ENCODE measurements at regions not wholly inside any gene's neighbourhood (a gene's known extent, or its start where the extent isn't known, plus 50 kb on each side); places are given as distances from the start of the nearest gene placed in this dataset.
A peak's percentile ranks its signal among the peaks of the same experiment; 100 is the strongest.

GRCh38 chr9:88791105-88791805 is 200.0 kb upstream of the S1PR3 start:
- DNase-seq: peak in 1 of 4 donors; percentile 25
- peak; percentile 55 for ATAC-seq
- H3K4me1 ChIP-seq: no peaks in the 10 kb centered on the region
- H3K27me3 ChIP-seq: no peaks in the 10 kb centered on the region
- no peaks in the 10 kb centered on the region for H3K36me3 ChIP-seq (replicated peaks in 1 of 2; ENCODE audit: insufficient read depth in 1 of 2, low read depth in 2 of 2)
- H3K27ac ChIP-seq: no peak overlapping the region
- H3K4me3 ChIP-seq: no peak overlapping the region
- no peak for TF ChIP-seq POLR2A (IDR thresholded peaks at IDR 0.05)
- TF ChIP-seq, protein P1, sequence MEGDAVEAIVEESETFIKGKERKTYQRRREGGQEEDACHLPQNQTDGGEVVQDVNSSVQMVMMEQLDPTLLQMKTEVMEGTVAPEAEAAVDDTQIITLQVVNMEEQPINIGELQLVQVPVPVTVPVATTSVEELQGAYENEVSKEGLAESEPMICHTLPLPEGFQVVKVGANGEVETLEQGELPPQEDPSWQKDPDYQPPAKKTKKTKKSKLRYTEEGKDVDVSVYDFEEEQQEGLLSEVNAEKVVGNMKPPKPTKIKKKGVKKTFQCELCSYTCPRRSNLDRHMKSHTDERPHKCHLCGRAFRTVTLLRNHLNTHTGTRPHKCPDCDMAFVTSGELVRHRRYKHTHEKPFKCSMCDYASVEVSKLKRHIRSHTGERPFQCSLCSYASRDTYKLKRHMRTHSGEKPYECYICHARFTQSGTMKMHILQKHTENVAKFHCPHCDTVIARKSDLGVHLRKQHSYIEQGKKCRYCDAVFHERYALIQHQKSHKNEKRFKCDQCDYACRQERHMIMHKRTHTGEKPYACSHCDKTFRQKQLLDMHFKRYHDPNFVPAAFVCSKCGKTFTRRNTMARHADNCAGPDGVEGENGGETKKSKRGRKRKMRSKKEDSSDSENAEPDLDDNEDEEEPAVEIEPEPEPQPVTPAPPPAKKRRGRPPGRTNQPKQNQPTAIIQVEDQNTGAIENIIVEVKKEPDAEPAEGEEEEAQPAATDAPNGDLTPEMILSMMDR (IDR thresholded peaks at IDR 0.05): no peak
- no peaks in the 10 kb centered on the region for H3K9me3 ChIP-seq
- intact Hi-C loops (cut with DNase I): no loop called here

DNA sequence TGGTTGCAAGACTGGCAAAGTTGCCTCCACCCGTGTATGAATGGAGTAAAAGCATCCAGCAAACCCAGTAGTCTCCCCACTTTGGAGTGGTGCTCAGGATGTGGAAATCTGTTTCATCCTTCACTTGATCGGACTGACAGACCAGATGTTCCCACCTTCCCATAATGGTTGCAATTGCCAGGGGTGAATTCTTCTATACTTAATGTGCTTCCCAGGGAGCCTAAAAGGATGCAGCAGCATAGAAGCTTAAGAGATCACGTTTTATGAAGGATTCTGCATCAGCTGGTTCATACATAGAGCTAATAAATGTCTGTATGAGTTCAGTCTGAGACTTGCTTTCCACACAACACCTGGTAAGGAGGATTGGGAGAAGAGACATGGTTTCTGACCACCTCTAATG is 198.8 kb upstream of the S1PR3 start:
- DNase-seq (no peak), ATAC-seq (no peak)
- Histone ChIP-seq H3K27me3 (no peaks in the 10 kb centered on the region), H3K4me3 (no peak overlapping the region), H3K27ac (no peak overlapping the region), H3K9me3 (no peaks in the 10 kb centered on the region), H3K4me1 (no peaks in the 10 kb centered on the region), H3K36me3 (replicated peaks in 1 of 2; ENCODE audit: insufficient read depth in 1 of 2, low read depth in 2 of 2) (no peaks in the 10 kb centered on the region)
- TF ChIP-seq, protein P1 (IDR thresholded peaks at IDR 0.05): no peak
- TF ChIP-seq POLR2A (IDR thresholded peaks at IDR 0.05): no peak
- 70 to 75% methylated on average over 3 of the region's 3 CpGs for WGBS, 2 donors
- intact Hi-C loops (cut with DNase I): no loop called here

DNA sequence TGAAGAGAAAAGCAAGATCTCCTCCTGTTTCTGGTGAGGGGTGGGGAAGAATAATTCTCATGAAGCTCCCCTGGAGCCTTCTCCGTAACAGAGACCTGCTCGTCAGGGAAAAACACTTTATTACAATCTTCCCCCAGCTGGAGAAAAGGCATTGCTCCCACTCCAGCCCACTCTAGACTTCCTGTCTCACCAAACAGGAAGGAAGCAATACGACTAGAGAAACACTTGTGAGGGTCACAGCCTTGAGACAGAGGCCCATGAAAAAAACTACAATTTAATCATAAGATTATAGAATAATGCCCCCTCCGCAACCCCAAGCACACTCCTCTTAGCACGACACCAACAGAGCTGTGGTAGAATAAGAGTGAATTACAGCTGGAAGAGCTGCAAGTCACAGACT is 197.2 kb upstream of the S1PR3 start:
- intact Hi-C loops (cut with DNase I): no loop called here
- TF ChIP-seq, protein P1 (IDR thresholded peaks at IDR 0.05): no peak
- TF ChIP-seq POLR2A (IDR thresholded peaks at IDR 0.05): no peak
- ATAC-seq: no peak
- 78 to 90% methylated on average over 5 of the region's 5 CpGs for WGBS, 2 donors
- no peak overlapping the region for H3K4me3 ChIP-seq
- H3K27me3 ChIP-seq: no peaks in the 10 kb centered on the region
- DNase-seq: no peak
- H3K9me3 ChIP-seq: no peaks in the 10 kb centered on the region
- no peaks in the 10 kb centered on the region for H3K36me3 ChIP-seq (replicated peaks in 1 of 2; ENCODE audit: insufficient read depth in 1 of 2, low read depth in 2 of 2)
- no peak overlapping the region for H3K27ac ChIP-seq
- no peaks in the 10 kb centered on the region for H3K4me1 ChIP-seq

GRCh38 chr9:88796947-88797346 is 194.3 kb upstream of the S1PR3 start:
- H3K27me3 ChIP-seq: no peaks in the 10 kb centered on the region
- H3K27ac ChIP-seq: no peak overlapping the region
- TF ChIP-seq, protein P1 (IDR thresholded peaks at IDR 0.05): no peak
- no peak for TF ChIP-seq POLR2A (IDR thresholded peaks at IDR 0.05)
- no peaks in the 10 kb centered on the region for H3K4me1 ChIP-seq
- WGBS, 2 donors: 91 to 99% methylated on average over 2 of the region's 2 CpGs
- intact Hi-C loops (cut with DNase I): no loop called here
- ATAC-seq (no peak), DNase-seq (no peak)
- H3K36me3 ChIP-seq (replicated peaks in 1 of 2; ENCODE audit: insufficient read depth in 1 of 2, low read depth in 2 of 2): no peaks in the 10 kb centered on the region
- no peaks in the 10 kb centered on the region for H3K9me3 ChIP-seq
- H3K4me3 ChIP-seq: no peak overlapping the region

DNA sequence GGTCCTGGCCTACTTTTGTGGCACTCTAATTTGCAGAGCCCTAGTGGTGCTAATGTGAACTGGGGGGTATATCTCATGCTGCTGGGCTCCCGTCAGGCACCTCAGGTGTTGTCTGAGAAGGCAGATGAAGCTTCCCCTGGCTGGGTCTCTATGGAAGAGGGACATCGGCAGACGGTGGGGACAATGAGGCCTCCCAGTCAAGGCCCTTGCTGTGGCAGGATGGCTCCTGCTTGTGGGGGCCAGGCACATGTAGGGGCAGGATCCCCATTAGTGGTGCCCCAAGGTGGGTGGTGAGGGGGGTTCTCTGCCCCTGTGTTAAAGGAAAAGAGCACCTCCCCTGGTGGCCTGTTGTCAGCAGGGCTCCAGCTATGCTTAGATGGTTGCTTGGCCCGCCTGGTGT is 192.8 kb upstream of the S1PR3 start:
- Histone ChIP-seq H3K4me3 (no peak overlapping the region), H3K9me3 (no peaks in the 10 kb centered on the region), H3K27ac (no peak overlapping the region), H3K4me1 (no peaks in the 10 kb centered on the region), H3K27me3 (no peaks in the 10 kb centered on the region), H3K36me3 (replicated peaks in 1 of 2; ENCODE audit: insufficient read depth in 1 of 2, low read depth in 2 of 2) (no peaks in the 10 kb centered on the region)
- TF ChIP-seq POLR2A (IDR thresholded peaks at IDR 0.05): no peak
- TF ChIP-seq, protein P1 (IDR thresholded peaks at IDR 0.05): no peak
- DNase-seq (no peak), ATAC-seq (no peak)
- 93 to 100% methylated on average over 3 to 4 of the region's 4 CpGs for WGBS, 2 donors
- intact Hi-C loops (cut with DNase I): no loop called here

All from body of pancreas (tissue), 4 donors.